Uterus (tissue), 3 donors: ENCODE measurements at regions not wholly inside any gene's neighbourhood (a gene's known extent, or its start where the extent isn't known, plus 50 kb on each side); places are given as distances from the start of the nearest gene placed in this dataset.

Source experiments
- DNase-seq, 2 donors: peaks; one replicate each; pipeline ENCODE4 v3.0.0-alpha.2; 2019 to 2020
- H3K27ac ChIP-seq, 2 donors: fragments of 200-600 bp; sonication (generic); 1 replicate in 1 of 2; 2 replicates in 1 of 2; pipeline ENCODE4 v1.5.1; 2016 to 2018
- H3K27me3 ChIP-seq, 2 donors: fragments of 200-600 bp; sonication (generic); one replicate each; pipeline ENCODE4 v1.5.1; 2018 to 2019; ENCODE audit warnings: control low read depth in 1 of 2
- H3K36me3 ChIP-seq, 2 donors: fragments of 200-600 bp; sonication (generic); one replicate each; pipeline ENCODE4 v1.5.1; 2019; ENCODE audit warnings: control low read depth in 1 of 2
- H3K4me1 ChIP-seq, 2 donors: fragments of 200-600 bp; sonication (generic); one replicate each; pipeline ENCODE4 v1.5.1; 2018 to 2019; ENCODE audit warnings: control low read depth in 1 of 2
- H3K4me3 ChIP-seq, 2 donors: fragments of 200-600 bp; sonication (generic); 1 replicate in 1 of 2; 2 replicates in 1 of 2; pipeline ENCODE4 v1.5.1; 2018 to 2019; ENCODE audit warnings: mild to moderate bottlenecking in 1 of 2
- H3K9me3 ChIP-seq, 2 donors: fragments of 200-600 bp; sonication (generic); one replicate each; pipeline ENCODE4 v1.5.1; 2019; ENCODE audit warnings: control low read depth in 1 of 2
- POLR2A ChIP-seq, 2 donors: fragments of 450-650 bp; IDR thresholded peaks; one replicate each; pipeline ENCODE4 v1.6.1; 2016; ENCODE audit warnings: antibody characterized with exemption in 2 of 2, mild to moderate bottlenecking in 1 of 2, moderate library complexity in 1 of 2
- intact Hi-C: fragments of 100-400 bp; cut with DNase I; formaldehyde crosslinking; loops from one replicate; pipeline ENCODE4 v1.15.1; 2023; ENCODE audit warnings: low total_unique reads
- TF ChIP-seq, protein P1 (sequence below), 4 experiments: fragments of 200-600 bp in 2 of 4; fragments of 450-650 bp in 2 of 4; sonication (generic) in 2 of 4; IDR thresholded peaks; one replicate each; pipeline ENCODE4 v1.5.1; 2016 to 2019; ENCODE audit warnings: antibody characterized with exemption in 4 of 4, mild to moderate bottlenecking in 2 of 4, moderate library complexity in 1 of 4
- donor health status: DM: yes; HTN: yes; CAD: no.

DNA sequence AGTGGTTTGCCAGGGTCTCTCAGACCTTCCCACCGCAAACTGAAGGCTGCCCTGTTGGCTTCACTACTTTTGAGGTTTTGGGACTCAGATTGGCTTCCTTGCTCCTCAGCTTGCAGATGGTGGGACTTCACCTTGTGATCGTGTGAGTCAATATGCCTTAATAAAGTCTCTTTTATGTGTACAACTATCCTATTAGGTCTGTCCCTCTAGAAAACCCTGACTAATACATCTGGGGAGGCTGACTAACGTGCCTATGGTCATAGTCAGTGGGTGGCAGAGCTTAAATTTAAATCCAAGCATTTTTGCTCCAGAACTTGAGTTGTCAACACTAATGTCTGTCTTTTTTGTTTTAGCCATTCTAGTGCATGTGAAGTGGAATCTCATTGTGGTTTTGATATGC is 76.5 kb upstream of the CHODL start:
- peaks cover 0 to 3% of the 10 kb centered on the region in 2 donors for H3K27me3 ChIP-seq
- no peak overlapping the region for H3K4me3 ChIP-seq
- H3K9me3 ChIP-seq, result no peaks in the 10 kb centered on the region
- no peaks in the 10 kb centered on the region for H3K36me3 ChIP-seq
- DNase-seq, result no peak
- H3K4me1 ChIP-seq, result no peaks in the 10 kb centered on the region
- intact Hi-C loops, result no loop called here
- no peak overlapping the region for H3K27ac ChIP-seq
- TF ChIP-seq, protein P1, sequence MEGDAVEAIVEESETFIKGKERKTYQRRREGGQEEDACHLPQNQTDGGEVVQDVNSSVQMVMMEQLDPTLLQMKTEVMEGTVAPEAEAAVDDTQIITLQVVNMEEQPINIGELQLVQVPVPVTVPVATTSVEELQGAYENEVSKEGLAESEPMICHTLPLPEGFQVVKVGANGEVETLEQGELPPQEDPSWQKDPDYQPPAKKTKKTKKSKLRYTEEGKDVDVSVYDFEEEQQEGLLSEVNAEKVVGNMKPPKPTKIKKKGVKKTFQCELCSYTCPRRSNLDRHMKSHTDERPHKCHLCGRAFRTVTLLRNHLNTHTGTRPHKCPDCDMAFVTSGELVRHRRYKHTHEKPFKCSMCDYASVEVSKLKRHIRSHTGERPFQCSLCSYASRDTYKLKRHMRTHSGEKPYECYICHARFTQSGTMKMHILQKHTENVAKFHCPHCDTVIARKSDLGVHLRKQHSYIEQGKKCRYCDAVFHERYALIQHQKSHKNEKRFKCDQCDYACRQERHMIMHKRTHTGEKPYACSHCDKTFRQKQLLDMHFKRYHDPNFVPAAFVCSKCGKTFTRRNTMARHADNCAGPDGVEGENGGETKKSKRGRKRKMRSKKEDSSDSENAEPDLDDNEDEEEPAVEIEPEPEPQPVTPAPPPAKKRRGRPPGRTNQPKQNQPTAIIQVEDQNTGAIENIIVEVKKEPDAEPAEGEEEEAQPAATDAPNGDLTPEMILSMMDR (IDR thresholded peaks at IDR 0.05), result no peak
- TF ChIP-seq POLR2A (IDR thresholded peaks at IDR 0.05), result no peak

DNA sequence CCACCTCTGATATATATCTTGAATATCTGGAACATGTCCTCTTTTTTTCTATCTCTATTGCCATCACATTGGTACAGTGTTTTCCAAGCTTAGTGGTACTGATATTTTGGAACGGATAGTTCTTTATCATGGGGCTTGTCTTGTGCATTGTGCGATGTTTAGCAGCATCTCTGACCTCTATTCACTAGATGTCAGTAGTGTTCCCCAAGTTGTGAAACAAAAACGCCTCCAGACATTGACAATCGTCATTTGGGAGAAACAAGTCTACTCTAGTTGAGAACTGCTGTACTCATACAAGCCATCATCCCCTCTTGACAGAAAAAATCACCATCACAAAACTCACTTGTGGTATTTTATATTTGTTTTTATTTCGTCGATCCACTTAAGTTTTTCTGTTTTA is 79.7 kb upstream of the CHODL start:
- H3K9me3 ChIP-seq, result no peaks in the 10 kb centered on the region
- H3K4me1 ChIP-seq, result no peaks in the 10 kb centered on the region
- intact Hi-C loops, result no loop called here
- H3K27me3 ChIP-seq, result peaks cover 0 to 3% of the 10 kb centered on the region in 2 donors
- DNase-seq, result no peak
- TF ChIP-seq, protein P1 (IDR thresholded peaks at IDR 0.05), result no peak
- TF ChIP-seq POLR2A (IDR thresholded peaks at IDR 0.05), result no peak
- no peak overlapping the region for H3K4me3 ChIP-seq
- no peaks in the 10 kb centered on the region for H3K36me3 ChIP-seq
- H3K27ac ChIP-seq, result no peak overlapping the region

DNA sequence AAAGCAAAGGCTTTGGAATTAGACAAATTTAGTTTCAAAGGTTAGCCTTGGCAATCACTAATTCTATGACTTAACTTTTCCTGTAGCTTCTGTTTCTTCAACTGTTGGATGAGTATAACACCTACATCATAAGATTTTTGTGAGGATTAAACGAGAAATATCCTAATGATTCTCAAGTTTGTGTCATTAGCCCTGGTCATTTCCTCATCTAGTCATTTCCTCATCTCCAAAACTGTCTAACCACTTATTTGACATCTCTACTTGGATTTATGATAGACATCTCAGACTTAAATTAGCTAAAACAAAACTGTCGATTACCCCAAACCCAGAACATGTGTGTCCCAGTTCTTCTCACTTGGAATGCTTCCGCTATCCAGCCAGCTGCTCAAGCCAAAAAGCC is 80.2 kb upstream of the CHODL start:
- no peaks in the 10 kb centered on the region for H3K36me3 ChIP-seq
- DNase-seq, result no peak
- H3K27ac ChIP-seq, result no peak overlapping the region
- H3K27me3 ChIP-seq, result peaks cover 0 to 1% of the 10 kb centered on the region in 2 donors
- H3K4me3 ChIP-seq, result no peak overlapping the region
- TF ChIP-seq, protein P1 (IDR thresholded peaks at IDR 0.05), result no peak
- TF ChIP-seq POLR2A (IDR thresholded peaks at IDR 0.05), result no peak
- H3K9me3 ChIP-seq, result no peaks in the 10 kb centered on the region
- no peaks in the 10 kb centered on the region for H3K4me1 ChIP-seq
- intact Hi-C loops, result no loop called here

DNA sequence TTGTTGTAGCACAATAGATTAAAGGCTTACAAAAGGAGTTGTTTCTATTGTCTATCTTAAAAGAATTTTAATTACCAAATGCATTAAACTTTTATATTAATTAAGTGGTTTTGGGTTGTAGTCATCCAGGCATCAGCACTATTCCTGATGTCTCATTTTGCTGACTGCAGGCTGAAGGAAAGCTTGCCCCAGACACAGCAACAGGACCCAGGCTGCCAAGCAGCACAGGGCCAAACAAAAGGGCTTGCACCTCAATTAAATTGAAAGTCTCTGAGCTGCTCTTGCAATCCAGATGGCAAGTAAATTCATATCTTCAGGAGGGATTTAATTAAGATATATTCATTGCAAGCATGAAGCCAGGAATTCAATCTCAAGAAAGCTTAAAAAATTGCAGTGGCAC is 80.7 kb upstream of the CHODL start:
- H3K27me3 ChIP-seq, result no peaks in the 10 kb centered on the region
- no peaks in the 10 kb centered on the region for H3K36me3 ChIP-seq
- no peak for TF ChIP-seq POLR2A (IDR thresholded peaks at IDR 0.05)
- TF ChIP-seq, protein P1 (IDR thresholded peaks at IDR 0.05), result no peak
- DNase-seq, result no peak
- intact Hi-C loops, result no loop called here
- H3K9me3 ChIP-seq, result no peaks in the 10 kb centered on the region
- no peak overlapping the region for H3K4me3 ChIP-seq
- no peak overlapping the region for H3K27ac ChIP-seq
- no peaks in the 10 kb centered on the region for H3K4me1 ChIP-seq

DNA sequence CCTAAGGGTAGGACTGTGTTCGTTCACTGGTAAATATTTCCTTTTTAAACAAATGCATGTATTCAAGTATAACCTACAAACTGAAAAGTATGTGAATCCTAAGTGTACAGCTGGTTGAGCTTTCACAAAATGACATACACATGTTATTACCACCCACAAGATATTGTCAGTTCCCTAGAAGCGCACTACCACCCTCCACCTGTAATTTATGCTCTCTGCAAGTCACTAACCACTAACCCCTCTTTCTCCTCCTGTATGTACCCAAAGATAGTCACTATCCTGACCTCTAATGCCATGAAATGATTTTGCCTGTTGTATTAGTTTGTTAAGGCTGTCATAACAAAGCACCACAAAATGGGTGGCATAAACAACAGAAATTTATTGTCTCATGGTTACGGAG is 82.8 kb upstream of the CHODL start:
- intact Hi-C loops, result no loop called here
- Histone ChIP-seq H3K4me3 (no peak overlapping the region), H3K27ac (no peak overlapping the region), H3K4me1 (no peaks in the 10 kb centered on the region), H3K27me3 (no peaks in the 10 kb centered on the region), H3K36me3 (no peaks in the 10 kb centered on the region), H3K9me3 (no peaks in the 10 kb centered on the region)
- no peak for DNase-seq
- no peak for TF ChIP-seq POLR2A (IDR thresholded peaks at IDR 0.05)
- TF ChIP-seq, protein P1 (IDR thresholded peaks at IDR 0.05), result no peak
